Inferior parietal cortex (tissue), 1 donor: ENCODE measurements at regions not wholly inside any gene's neighbourhood (a gene's known extent, or its start where the extent isn't known, plus 50 kb on each side); places are given as distances from the start of the nearest gene placed in this dataset.

Source experiments
- DNase-seq: peaks from one replicate; pipeline ENCODE4 v3.0.0-alpha.2; 2016; ENCODE audit errors: extremely low spot score

DNA sequence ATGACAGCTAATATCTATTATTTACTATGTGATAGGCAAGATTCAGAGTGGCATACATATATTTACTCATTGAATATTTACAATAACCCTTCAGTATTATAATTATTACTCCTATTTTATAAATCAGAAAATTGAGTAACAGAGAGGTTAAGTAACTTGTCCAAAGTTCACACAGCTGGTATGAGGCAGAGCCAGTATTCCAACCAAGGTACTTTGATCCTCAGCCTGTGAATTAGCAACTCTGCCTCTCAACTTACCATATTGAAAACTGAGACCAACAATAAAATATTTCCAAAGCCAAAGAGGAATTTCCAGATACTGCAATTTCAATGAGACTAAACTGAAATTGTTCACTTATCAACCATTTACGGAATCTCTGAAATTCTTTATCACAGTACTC is 67.9 kb upstream of the TSLP start:
- no peak for DNase-seq

DNA sequence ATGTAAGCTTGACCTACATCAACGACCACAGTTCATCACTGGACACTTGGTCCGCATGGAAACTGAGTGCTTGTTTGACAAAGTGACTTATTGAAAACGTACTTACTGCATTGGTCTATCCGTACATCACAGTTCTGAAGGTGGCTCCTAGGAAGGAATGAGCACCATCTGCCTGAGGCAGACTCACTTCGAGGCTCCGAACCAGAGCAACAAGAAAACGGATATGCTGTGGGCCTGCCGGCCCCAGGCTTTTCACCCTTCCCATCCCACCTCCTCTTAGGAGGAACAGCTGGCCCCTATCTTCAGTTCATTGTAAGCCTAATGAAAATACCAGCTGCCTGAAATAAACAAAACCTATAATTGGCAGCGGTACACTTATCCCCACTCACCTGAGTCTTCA is 67.2 kb upstream of the TSLP start:
- DNase-seq: no peak

DNA sequence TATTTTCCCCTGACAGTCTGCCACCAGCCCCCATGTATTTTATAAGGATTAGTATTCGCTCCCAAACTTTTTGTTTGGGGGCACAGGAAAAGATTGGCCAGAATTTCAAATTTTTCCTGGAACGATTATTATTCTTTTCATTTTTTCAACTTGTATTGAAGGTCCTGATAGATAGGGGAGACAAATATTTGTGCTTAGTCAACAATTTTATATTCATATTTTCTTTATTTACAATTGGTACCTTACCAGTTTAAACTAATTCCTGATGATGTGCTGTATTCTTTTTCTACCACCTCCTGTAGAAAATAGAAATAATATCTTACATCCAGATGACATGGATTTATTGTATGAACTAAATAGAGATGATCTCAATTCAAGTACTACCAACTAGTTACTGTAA is 60.7 kb upstream of the TSLP start:
- DNase-seq: no peak

DNA sequence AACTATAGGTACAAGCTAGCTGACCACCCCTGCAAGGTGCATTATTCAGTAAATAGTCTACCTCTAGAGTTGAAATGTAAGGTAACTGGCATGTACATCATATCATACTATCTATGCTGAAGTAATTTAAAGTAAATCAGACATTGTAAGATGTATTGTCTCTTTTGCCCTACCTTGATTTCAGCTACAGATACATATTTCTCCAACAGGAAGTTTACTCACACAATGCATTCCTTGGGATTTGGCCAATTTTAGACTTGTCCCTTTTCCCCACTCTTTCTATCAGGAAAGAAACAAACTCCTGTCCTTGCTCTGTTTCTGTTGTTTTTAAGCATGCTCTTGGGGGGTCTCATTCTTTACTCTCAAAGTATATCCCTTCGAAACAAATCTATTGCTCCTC is 58.5 kb upstream of the TSLP start:
- DNase-seq: no peak

DNA sequence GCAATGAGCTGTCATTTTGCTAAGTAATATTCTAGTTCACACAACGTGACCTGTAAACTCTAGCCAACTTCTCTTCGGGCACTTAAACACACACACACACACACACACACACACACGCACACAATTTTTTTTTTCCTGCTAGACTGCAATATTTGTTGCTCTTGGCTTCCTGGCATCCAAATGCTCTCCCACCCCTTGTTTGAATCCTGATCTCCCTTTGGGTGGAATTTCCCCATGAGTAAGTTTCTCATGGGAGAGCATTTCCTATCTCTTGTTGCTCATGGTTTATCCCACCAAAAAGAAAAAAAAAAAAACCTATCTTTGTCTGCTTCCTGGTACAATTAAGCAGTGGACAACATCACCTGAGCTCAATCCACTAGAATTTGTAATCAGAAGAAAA is 54.7 kb upstream of the TSLP start:
- DNase-seq: no peak

DNA sequence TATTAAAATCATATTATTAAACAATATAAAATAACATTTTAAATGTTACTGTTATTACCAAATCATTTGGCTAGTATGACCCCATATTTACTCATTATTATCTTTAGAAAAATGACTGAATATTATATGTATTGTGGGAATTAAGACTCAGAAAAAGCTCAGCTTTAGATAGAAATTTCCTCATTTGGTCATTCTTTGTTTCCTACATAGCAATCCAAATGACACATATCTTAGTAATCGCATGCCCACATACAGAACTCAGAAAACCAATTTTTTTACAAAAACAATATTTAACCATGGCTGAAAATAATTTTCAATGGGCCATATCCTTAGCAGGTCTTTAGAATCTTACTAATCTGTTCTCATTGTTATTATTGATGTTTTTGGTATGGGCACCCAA is 53.8 kb upstream of the TSLP start:
- no peak for DNase-seq
